ENCODE measurements at regions not wholly inside any gene's neighbourhood (a gene's known extent, or its start where the extent isn't known, plus 50 kb on each side); places are given as distances from the start of the nearest gene placed in this dataset.
"Not testable (repeated sequence)": the region's sequence is repeated elsewhere in the genome, so short reads cannot be mapped to it uniquely, and the experiment has no call there.

GRCh38 chrX:25442499-25442898 lies 426.7 kb upstream of the ARX start:
- H3K4me3 Mint-ChIP-seq = no peak overlapping the region
- TF ChIP-seq CTCF (conservative IDR thresholded peaks at IDR 0.05) = peak; percentile 32
- no peaks in the 10 kb centered on the region for H3K36me3 Mint-ChIP-seq (ENCODE audit: low read depth)
- peaks cover 3% of the 10 kb centered on the region for H3K9me3 Mint-ChIP-seq
- H3K27ac Mint-ChIP-seq (ENCODE audit: unreplicated experiment) = no peak overlapping the region
- peaks cover 25% of the 10 kb centered on the region for H3K27me3 Mint-ChIP-seq (ENCODE audit: low read depth)
- no peak for DNase-seq (ENCODE audit: low read depth, low spot score)
- no peaks in the 10 kb centered on the region for H3K4me1 Mint-ChIP-seq

- no peak for DNase-seq (ENCODE audit: low read depth, low spot score)
- no peaks in the 10 kb centered on the region for H3K4me1 Mint-ChIP-seq
- H3K9me3 Mint-ChIP-seq = peaks cover 2% of the 10 kb centered on the region
- H3K36me3 Mint-ChIP-seq (ENCODE audit: low read depth) = no peaks in the 10 kb centered on the region
- no peak for TF ChIP-seq CTCF (conservative IDR thresholded peaks at IDR 0.05)
- H3K27ac Mint-ChIP-seq (ENCODE audit: unreplicated experiment) = no peak overlapping the region
- no peak overlapping the region for H3K4me3 Mint-ChIP-seq
- H3K27me3 Mint-ChIP-seq (ENCODE audit: low read depth) = peaks cover 30% of the 10 kb centered on the region
These were observed 417.5 kb upstream of the ARX start for GRCh38 chrX:25433307-25433706.

GRCh38 chrX:25432396-25432795 lies 416.6 kb upstream of the ARX start:
- no peak overlapping the region for H3K4me3 Mint-ChIP-seq
- H3K27me3 Mint-ChIP-seq (ENCODE audit: low read depth) = peaks cover 30% of the 10 kb centered on the region
- no peak for TF ChIP-seq CTCF (conservative IDR thresholded peaks at IDR 0.05)
- H3K4me1 Mint-ChIP-seq = no peaks in the 10 kb centered on the region
- peaks cover 2% of the 10 kb centered on the region for H3K9me3 Mint-ChIP-seq
- DNase-seq (ENCODE audit: low read depth, low spot score) = no peak
- no peak overlapping the region for H3K27ac Mint-ChIP-seq (ENCODE audit: unreplicated experiment)
- no peaks in the 10 kb centered on the region for H3K36me3 Mint-ChIP-seq (ENCODE audit: low read depth)

GRCh38 chrX:25427873-25428555 lies 412.2 kb upstream of the ARX start:
- Mint-ChIP-seq H3K36me3 (ENCODE audit: low read depth) (no peaks in the 10 kb centered on the region), H3K27me3 (ENCODE audit: low read depth) (peaks cover 8% of the 10 kb centered on the region), H3K4me1 (no peaks in the 10 kb centered on the region), H3K4me3 (no peak overlapping the region), H3K27ac (ENCODE audit: unreplicated experiment) (no peak overlapping the region), H3K9me3 (peaks cover 11% of the 10 kb centered on the region)
- DNase-seq (ENCODE audit: low read depth, low spot score) = no peak
- TF ChIP-seq CTCF (conservative IDR thresholded peaks at IDR 0.05) = peak; percentile 17

GRCh38 chrX:25404163-25404562 lies 388.4 kb upstream of the ARX start:
- not testable (repeated sequence) for H3K27ac Mint-ChIP-seq (ENCODE audit: unreplicated experiment); H3K27me3 Mint-ChIP-seq (ENCODE audit: low read depth); H3K36me3 Mint-ChIP-seq (ENCODE audit: low read depth); DNase-seq (ENCODE audit: low read depth, low spot score); H3K4me3 Mint-ChIP-seq; H3K4me1 Mint-ChIP-seq
- H3K9me3 Mint-ChIP-seq = peaks cover 12% of the 10 kb centered on the region

GRCh38 chrX:25389266-25389665 lies 373.5 kb upstream of the ARX start:
- H3K27ac Mint-ChIP-seq (ENCODE audit: unreplicated experiment) = no peak overlapping the region
- H3K4me3 Mint-ChIP-seq = no peak overlapping the region
- no peak for DNase-seq (ENCODE audit: low read depth, low spot score)
- no peaks in the 10 kb centered on the region for H3K4me1 Mint-ChIP-seq
- H3K9me3 Mint-ChIP-seq = peaks cover 11% of the 10 kb centered on the region
- H3K36me3 Mint-ChIP-seq (ENCODE audit: low read depth) = no peaks in the 10 kb centered on the region
- no peaks in the 10 kb centered on the region for H3K27me3 Mint-ChIP-seq (ENCODE audit: low read depth)
- no peak for TF ChIP-seq CTCF (conservative IDR thresholded peaks at IDR 0.05)

All from neural crest cell (in vitro differentiated cells).